Epithelial cell of proximal tubule (primary cell): ENCODE measurements at regions not wholly inside any gene's neighbourhood (a gene's known extent, or its start where the extent isn't known, plus 50 kb on each side); places are given as distances from the start of the nearest gene placed in this dataset.

Experiments
- DNase-seq: peaks from one replicate; pipeline ENCODE4 v3.0.0-alpha.2; 2011; ENCODE audit warnings: low read depth
- H3K4me3 ChIP-seq: 2 replicates; pipeline ENCODE4 v1.5.1; 2011; ENCODE audit warnings: low read depth, mild to moderate bottlenecking, low read length
- CTCF ChIP-seq: conservative IDR thresholded peaks from 2 replicates; pipeline ENCODE4 v1.5.1; 2012; ENCODE audit warnings: low read depth, mild to moderate bottlenecking, low read length

- TF ChIP-seq CTCF = no peak
- no peak for DNase-seq
- H3K4me3 ChIP-seq = no peak overlapping the region
These were observed 259.3 kb upstream of the FAM83B start for GRCh38 chr6:54587277-54587676.

GRCh38 chr6:54588176-54588575 lies 258.4 kb upstream of the FAM83B start:
- no peak for DNase-seq
- TF ChIP-seq CTCF = no peak

GRCh38 chr6:54595844-54596243 lies 250.7 kb upstream of the FAM83B start:
- no peak overlapping the region for H3K4me3 ChIP-seq
- TF ChIP-seq CTCF = no peak
- DNase-seq = no peak

More at GRCh38 chr6:54588176-54588575, 258.4 kb upstream of the FAM83B start:
- H3K4me3 ChIP-seq = no peak overlapping the region

GRCh38 chr6:54598787-54599313 lies 247.7 kb upstream of the FAM83B start:
- DNase-seq = no peak
- no peak overlapping the region for H3K4me3 ChIP-seq
- no peak for TF ChIP-seq CTCF

GRCh38 chr6:54601600-54602300 lies 244.8 kb upstream of the FAM83B start:
- TF ChIP-seq CTCF = no peak
- no peak overlapping the region for H3K4me3 ChIP-seq
- DNase-seq = no peak

- no peak for TF ChIP-seq CTCF
- no peak overlapping the region for H3K4me3 ChIP-seq
- no peak for DNase-seq
These were observed 244.0 kb upstream of the FAM83B start for GRCh38 chr6:54602591-54602990.

GRCh38 chr6:54609981-54610380 lies 236.6 kb upstream of the FAM83B start:
- no peak for TF ChIP-seq CTCF
- no peak for DNase-seq
- no peak overlapping the region for H3K4me3 ChIP-seq
